HG02798 (cell line): ENCODE measurements at regions not wholly inside any gene's neighbourhood (a gene's known extent, or its start where the extent isn't known, plus 50 kb on each side); places are given as distances from the start of the nearest gene placed in this dataset.
"Not testable (repeated sequence)": the region's sequence is repeated elsewhere in the genome, so short reads cannot be mapped to it uniquely, and the experiment has no call there.

Experiments
- ATAC-seq: cut with Tn5 transposase; IDR thresholded peaks from one replicate; pipeline ENCODE4 v1.9.1; 2021; ENCODE audit warnings: mild to moderate bottlenecking; ENCODE audit not compliant: unreplicated experiment, poor library complexity

DNA sequence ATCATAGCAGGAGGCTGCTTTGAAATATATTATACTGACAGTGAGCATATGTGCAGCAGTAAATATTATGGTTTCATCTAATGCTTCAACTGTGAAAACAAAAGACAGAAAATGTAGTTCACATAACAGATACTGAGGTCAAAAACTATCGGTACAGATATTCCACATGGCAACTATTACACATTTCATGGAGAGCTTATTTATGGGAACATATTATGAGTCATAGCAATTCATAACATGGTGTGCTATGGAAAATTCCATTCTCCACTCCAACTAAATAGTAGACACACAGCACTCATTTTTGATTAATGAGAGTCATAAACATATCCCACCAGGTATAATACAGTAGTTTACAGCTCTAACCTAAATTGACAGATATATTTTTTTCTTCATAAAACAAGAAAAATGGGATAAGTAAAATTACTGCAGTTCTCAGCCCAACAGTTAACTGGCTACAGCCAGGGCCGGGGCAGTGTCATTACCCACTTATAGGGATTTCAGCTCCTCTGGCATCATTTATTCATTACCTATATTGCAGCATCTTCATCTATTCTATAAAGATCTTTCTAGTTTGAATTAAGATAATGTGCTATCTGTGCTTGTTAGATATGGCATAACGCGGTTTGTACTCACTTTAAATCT lies 475.6 kb upstream of the KLF6 start:
- no peak for ATAC-seq

DNA sequence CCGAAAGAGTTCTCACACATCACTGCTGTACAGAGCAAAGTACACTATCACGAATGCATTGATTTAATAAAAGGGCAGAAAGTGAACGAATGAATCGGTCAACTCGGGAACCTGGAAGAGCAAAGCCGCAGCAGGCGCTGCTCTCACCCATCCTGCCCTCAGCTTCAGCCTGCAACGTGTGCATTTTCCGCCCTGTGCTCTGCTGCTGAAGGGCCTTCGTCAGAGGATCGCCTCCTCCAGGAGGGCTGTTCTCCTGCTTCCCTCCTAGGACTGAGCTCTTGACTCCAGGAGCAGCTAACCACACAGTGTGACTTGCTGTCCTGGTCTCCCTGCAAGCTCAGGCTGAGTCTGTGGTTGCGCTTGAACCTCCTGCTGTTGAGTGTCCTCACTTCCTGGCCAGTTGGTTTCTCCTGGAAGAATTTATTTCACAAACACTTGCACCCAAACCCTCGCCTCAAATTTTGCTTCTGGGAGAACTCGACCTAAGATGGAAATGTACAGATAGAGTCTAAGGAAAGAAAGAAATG lies 473.0 kb upstream of the KLF6 start:
- ATAC-seq = no peak

DNA sequence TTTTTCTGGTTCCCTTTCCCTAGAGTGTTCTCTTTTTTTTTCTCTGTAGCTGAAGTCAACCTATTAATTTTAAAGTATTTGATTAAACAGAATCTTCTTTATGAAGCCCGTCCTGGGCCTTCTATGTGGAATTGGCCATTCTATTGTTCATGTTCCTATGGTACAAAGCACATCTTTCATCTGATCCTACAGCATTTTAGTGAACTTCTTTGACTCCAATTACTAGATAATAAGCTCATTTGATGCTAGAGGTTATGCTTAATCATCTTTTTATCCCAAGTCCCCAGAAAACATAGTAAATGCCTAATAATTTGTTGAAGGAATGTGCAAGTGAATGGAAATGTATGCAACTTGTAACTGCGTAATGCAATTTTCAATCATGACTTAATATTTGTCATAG lies 472.0 kb upstream of the KLF6 start:
- ATAC-seq = no peak

GRCh38 chr10:4255751-4256150 lies 470.7 kb upstream of the KLF6 start:
- no peak for ATAC-seq

GRCh38 chr10:4254101-4254994 lies 469.3 kb upstream of the KLF6 start:
- no peak for ATAC-seq

DNA sequence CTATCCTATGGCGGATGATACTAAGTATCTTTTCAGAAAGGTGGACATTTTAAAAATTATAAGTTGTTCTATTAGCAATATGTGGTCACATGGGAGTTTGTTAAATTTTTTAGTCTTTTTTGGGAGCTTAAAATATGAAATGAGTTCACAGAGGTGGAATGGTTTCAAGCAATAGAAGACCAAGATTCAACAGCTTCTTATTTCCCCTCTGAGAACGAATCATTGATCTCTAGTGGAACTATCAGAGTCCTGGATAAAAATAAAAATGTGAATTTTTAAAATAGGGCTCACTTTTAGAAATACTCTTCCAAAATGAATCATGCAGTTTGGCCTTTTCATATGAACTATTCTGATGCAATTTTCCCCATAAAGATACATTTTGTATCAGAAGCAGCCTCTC lies 467.7 kb upstream of the KLF6 start:
- ATAC-seq = no peak

DNA sequence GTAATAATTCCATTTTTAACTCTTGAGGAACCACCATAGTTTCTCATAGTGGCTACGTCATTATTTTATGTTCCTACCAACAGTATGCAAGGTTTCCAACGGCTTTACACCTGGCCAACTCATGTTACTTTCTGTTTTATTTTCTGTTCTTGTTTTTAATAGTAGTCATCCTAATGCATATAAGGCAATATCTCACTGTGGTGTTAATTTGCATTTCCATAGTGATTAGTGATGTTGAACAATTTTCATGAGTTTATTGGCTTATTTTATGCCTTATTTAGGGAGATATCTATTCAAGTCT lies 465.5 kb upstream of the KLF6 start:
- ATAC-seq = peak; percentile 78

DNA sequence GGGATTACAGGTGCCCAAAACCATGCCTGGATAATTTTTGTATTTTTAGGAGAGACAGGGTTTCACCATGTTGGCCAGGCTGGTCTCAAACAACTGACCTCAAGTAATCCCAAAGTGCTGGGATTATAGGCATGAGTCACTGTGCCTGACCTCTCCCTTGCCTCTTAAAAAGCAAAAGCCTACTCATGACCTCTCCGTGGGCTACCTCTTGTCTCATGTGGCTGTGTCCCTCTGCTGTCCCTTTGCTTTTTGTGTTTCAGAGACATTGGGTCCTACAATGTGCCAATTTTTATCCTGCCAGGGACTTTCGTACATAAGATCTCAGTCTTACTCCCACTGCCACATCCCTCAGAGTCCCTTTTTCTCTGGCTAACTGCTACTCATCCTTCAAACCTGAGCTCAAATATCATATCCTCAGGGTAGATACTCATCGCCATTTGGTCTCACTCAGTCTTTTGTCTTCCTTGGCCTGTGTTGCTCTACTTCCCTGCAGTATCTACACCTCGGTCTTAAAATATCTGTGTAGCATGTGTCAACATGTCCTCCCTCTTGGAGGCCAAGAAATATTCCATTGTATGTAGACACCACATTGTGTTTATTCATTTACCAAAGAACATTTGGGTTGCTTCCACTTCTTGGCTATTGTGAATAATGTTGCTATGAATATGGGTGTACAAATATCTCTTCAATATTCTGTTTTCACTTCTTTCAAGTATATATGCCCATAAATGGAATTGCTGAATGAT lies 465.0 kb upstream of the KLF6 start:
- ATAC-seq = no peak

DNA sequence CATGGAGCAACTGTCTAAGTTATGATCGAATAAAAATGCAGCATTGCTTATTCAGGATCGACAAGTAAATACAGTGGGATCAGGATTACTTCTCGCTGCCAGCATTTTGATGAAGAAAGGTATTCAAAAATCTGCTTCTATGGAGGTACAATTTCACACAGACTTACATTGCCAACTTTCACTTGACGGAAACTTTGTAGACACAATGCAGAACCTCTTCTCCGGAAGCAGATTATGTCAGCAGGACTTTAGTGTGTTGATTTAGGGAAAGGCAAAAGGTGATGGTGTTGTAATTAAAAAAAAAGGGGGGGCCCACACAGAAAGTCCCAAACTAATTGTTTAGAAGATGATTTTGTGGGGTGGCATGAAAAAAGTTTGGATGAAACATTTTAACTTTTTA lies 462.4 kb upstream of the KLF6 start:
- ATAC-seq = no peak

GRCh38 chr10:4246881-4247358 lies 461.9 kb upstream of the KLF6 start:
- no peak for ATAC-seq

DNA sequence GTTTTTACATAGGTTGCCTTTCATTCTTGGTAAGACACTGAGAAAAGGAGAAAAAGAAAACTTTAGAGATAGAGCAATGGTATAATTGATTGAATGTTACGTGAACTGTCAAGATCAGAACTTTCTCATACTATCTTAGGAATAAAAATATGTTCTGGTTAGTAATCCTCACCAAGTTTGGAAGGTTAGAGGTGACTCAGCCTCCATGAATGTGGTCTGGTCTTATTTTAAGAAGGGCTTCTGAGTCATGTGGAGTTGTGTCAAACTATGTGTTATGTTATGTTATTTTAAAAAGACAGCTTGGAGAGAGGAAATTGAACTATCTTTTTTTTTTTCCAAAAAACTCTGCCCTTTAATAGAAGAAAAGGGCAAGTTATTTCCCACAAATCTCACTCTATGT lies 458.6 kb upstream of the KLF6 start:
- ATAC-seq = no peak

GRCh38 chr10:4243169-4243568 lies 458.2 kb upstream of the KLF6 start:
- no peak for ATAC-seq

DNA sequence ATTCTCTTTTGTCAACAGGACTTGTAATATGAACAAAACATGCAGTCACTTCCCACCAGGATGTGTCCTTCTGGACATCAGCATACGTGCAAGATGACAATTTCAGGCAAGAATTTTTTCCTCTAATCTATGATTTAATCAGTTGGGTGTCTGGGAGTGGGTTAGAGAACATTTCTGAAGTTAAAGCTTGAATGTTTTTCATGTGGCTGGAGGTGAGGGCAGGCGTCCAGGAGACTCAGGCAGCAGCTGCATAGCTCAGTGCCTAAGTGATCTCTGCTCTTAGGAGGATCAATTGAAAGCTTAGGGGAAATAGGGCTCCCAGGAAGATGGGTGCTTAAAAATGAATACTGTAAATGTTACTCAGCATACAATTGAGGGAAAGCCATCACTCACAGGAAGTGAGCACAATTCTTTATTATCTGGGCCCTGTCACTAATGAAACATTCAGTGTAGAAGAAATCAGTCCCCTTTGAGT lies 457.6 kb upstream of the KLF6 start:
- ATAC-seq = no peak

GRCh38 chr10:4241724-4242345 lies 456.8 kb upstream of the KLF6 start:
- ATAC-seq = no peak

GRCh38 chr10:4240608-4241197 lies 455.7 kb upstream of the KLF6 start:
- no peak for ATAC-seq

DNA sequence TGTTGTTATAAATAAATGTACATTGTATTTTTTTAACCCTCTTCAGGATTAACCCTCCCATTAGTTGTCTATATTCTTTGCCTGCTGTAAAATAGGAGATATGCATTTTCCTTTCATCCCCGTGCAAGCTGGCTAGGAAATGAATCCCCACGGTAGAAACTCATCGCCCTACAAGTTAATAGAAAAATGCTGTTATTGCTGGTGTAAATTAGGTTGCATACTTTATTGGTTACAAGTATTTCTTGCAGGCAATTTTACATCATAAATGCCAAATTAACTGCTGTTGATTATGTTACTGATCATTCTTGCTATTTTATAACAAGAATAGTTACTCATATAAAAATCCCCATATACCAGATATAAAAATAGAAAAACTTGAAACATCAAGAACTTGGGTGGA lies 454.2 kb upstream of the KLF6 start:
- ATAC-seq = no peak

DNA sequence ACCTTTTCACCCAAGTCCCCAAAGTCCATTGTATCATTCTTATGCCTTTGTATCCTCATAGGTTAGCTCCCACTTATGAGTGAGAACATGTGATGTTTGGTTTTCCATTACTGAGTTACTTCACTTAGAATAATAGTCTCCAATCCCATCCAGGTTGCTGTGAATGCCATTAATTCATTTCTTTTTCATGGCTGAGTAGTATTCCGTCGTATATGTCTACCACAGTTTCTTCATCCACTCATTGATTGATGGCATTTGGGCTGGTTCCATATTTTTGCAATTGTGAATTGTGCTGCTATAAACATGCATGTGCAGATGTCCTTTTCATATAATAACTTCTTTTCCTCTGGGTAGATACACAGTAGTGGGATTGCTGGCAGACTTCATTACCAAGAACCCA lies 451.9 kb upstream of the KLF6 start:
- ATAC-seq = not testable (repeated sequence)

DNA sequence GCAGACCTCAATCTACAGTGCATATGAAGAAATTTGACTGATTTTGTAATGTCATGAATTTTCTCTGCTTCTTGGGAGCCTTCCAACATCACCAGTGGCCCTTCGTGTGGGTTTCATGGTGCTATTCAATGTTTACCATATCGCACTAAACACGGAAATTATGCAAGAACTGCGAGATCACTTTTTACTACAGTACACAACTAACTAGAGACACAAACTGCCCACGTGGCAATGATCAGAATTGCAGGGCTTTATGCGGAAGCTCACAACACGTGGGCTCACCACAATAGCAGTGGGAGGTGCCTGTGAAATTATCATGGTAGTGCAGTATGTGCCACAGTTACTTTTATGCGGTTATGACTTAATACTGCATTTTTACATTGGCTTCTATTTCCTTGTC lies 449.7 kb upstream of the KLF6 start:
- no peak for ATAC-seq

DNA sequence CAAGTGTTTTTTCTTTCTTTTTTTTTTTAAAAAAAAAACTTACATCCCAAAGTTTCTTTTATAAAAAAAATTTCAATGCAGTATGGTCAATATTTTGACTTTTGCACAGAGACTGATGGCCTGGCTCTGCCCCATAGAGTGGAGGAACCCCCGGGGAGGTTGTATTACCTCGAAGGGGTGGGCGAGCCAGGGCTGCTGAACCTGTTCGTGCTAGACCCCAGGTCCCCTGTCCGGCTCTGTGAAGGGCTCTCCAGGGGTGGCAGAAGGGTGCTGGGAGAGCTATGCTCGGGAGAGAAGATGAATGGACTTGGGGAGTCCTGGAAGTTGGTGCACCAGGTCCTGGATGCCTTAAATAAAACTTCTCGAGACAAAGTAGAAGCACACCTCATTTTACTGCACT lies 446.4 kb upstream of the KLF6 start:
- no peak for ATAC-seq

GRCh38 chr10:4230036-4230435 lies 445.0 kb upstream of the KLF6 start:
- ATAC-seq = no peak
